SK-N-MC (cell line): ENCODE measurements at regions not wholly inside any gene's neighbourhood (a gene's known extent, or its start where the extent isn't known, plus 50 kb on each side); places are given as distances from the start of the nearest gene placed in this dataset.

ENCODE experiments used
- DNase-seq: peaks from one replicate; pipeline ENCODE4 v3.0.0-alpha.2; 2011; ENCODE audit warnings: low read depth, low spot score
- H3K27ac ChIP-seq: fragments of 200-600 bp; sonication (generic); 2 replicates; pipeline ENCODE4 v1.5.1; 2016; ENCODE audit warnings: mixed run types
- H3K36me3 ChIP-seq: fragments of 200-600 bp; sonication (generic); 2 replicates; pipeline ENCODE4 v1.6.1; 2017; ENCODE audit warnings: antibody characterized with exemption, low read length, mixed read lengths; ENCODE audit not compliant: insufficient read depth
- H3K4me3 ChIP-seq: fragments of 200-600 bp; sonication (generic); 2 replicates; pipeline ENCODE4 v1.5.1; 2016
- H3K9ac ChIP-seq: fragments of 200-600 bp; sonication (generic); 2 replicates; pipeline ENCODE4 v1.8.0; 2017; ENCODE audit warnings: mixed run types, mixed read lengths; ENCODE audit not compliant: insufficient read length
- H3K9me3 ChIP-seq: fragments of 200-600 bp; sonication (generic); 2 replicates; pipeline ENCODE4 v1.6.1; 2017; ENCODE audit warnings: low read depth, mild to moderate bottlenecking, antibody characterized with exemption, low read length, moderate library complexity, mixed read lengths
- EZH2 ChIP-seq: fragments of 200-600 bp; sonication (generic); IDR thresholded peaks from one replicate; pipeline ENCODE4 v1.6.1; 2017; ENCODE audit warnings: antibody characterized with exemption
- FOXP2 ChIP-seq: optimal IDR thresholded peaks from 2 replicates; pipeline ENCODE3; 2011; ENCODE audit warnings: mild to moderate bottlenecking, moderate library complexity; ENCODE audit not compliant: insufficient read depth; ENCODE audit errors: extremely low read length, control extremely low read depth
- POLR2AphosphoS5 ChIP-seq: IDR thresholded peaks from 2 replicates; pipeline ENCODE4 v1.6.1; 2012; ENCODE audit warnings: mild to moderate bottlenecking, low read depth, low read length, borderline replicate concordance

- Histone ChIP-seq H3K36me3 (no peaks in the 10 kb centered on the region; the same call in 1 of the 2 replicates), H3K9me3 (no peaks in the 10 kb centered on the region), H3K9ac (no peak overlapping the region), H3K4me3 (no peak overlapping the region), H3K27ac (no peak overlapping the region)
- no peak for TF ChIP-seq EZH2
- TF ChIP-seq POLR2AphosphoS5, result no peak
- no peak for TF ChIP-seq FOXP2
- DNase-seq, result no peak
Observed at GRCh38 chr4:126772662-126773061, 860.1 kb upstream of the INTU start.

- no peak overlapping the region for H3K4me3 ChIP-seq
- no peak overlapping the region for H3K27ac ChIP-seq
- H3K9me3 ChIP-seq, result no peaks in the 10 kb centered on the region
- H3K36me3 ChIP-seq, result no peaks in the 10 kb centered on the region; the same call in none of the 2 replicates
- no peak for TF ChIP-seq POLR2AphosphoS5
- TF ChIP-seq EZH2, result no peak
- TF ChIP-seq FOXP2, result no peak
- H3K9ac ChIP-seq, result no peak overlapping the region
- DNase-seq, result no peak
Observed at GRCh38 chr4:126775485-126776106, 857.2 kb upstream of the INTU start.

GRCh38 chr4:126776361-126776760, 856.4 kb upstream of the INTU start:
- no peak for TF ChIP-seq EZH2
- TF ChIP-seq FOXP2, result no peak
- no peak for TF ChIP-seq POLR2AphosphoS5
- no peak for DNase-seq
- Histone ChIP-seq H3K9me3 (no peaks in the 10 kb centered on the region), H3K27ac (peak overlapping the region; percentile 45; the same call in 1 of the 2 replicates), H3K9ac (peak overlapping the region; percentile 36), H3K4me3 (no peak overlapping the region), H3K36me3 (no peaks in the 10 kb centered on the region; the same call in none of the 2 replicates)

- DNase-seq, result no peak
- TF ChIP-seq FOXP2 (no peak), EZH2 (no peak), POLR2AphosphoS5 (no peak)
- no peak overlapping the region for H3K9ac ChIP-seq
Observed at GRCh38 chr4:126777649-126778048, 855.1 kb upstream of the INTU start.

GRCh38 chr4:126778348-126778747, 854.4 kb upstream of the INTU start:
- no peaks in the 10 kb centered on the region for H3K9me3 ChIP-seq
- TF ChIP-seq EZH2 (no peak), FOXP2 (no peak), POLR2AphosphoS5 (no peak; the same call in 1 of the 2 replicates)
- H3K9ac ChIP-seq, result no peak overlapping the region
- no peak overlapping the region for H3K27ac ChIP-seq
- DNase-seq, result peak; percentile 50
- H3K4me3 ChIP-seq, result no peak overlapping the region
- H3K36me3 ChIP-seq, result no peaks in the 10 kb centered on the region; the same call in none of the 2 replicates

More at GRCh38 chr4:126777649-126778048, 855.1 kb upstream of the INTU start:
- Histone ChIP-seq H3K4me3 (no peak overlapping the region), H3K9me3 (no peaks in the 10 kb centered on the region), H3K27ac (no peak overlapping the region), H3K36me3 (no peaks in the 10 kb centered on the region; the same call in none of the 2 replicates)

- no peak overlapping the region for H3K27ac ChIP-seq
- peaks cover 3% of the 10 kb centered on the region for H3K36me3 ChIP-seq
- no peak for DNase-seq
- no peak overlapping the region for H3K9ac ChIP-seq
- H3K9me3 ChIP-seq, result no peaks in the 10 kb centered on the region
- H3K4me3 ChIP-seq, result no peak overlapping the region
- TF ChIP-seq EZH2, result no peak
- TF ChIP-seq POLR2AphosphoS5, result no peak
- TF ChIP-seq FOXP2, result no peak
Observed at GRCh38 chr4:126779001-126779400, 853.8 kb upstream of the INTU start.

- H3K9me3 ChIP-seq, result no peaks in the 10 kb centered on the region
- no peak for DNase-seq
- no peak overlapping the region for H3K4me3 ChIP-seq
- no peak overlapping the region for H3K9ac ChIP-seq
- TF ChIP-seq POLR2AphosphoS5, result no peak
- TF ChIP-seq FOXP2, result no peak
- no peak for TF ChIP-seq EZH2
- no peak overlapping the region for H3K27ac ChIP-seq
- peaks cover 3% of the 10 kb centered on the region for H3K36me3 ChIP-seq
Observed at GRCh38 chr4:126779436-126780166, 853.2 kb upstream of the INTU start.

GRCh38 chr4:126783191-126783590, 849.6 kb upstream of the INTU start:
- no peak overlapping the region for H3K9ac ChIP-seq
- DNase-seq, result no peak
- H3K36me3 ChIP-seq, result peaks cover 3% of the 10 kb centered on the region; the same call in 1 of the 2 replicates
- no peak overlapping the region for H3K4me3 ChIP-seq
- H3K27ac ChIP-seq, result no peak overlapping the region
- H3K9me3 ChIP-seq, result no peaks in the 10 kb centered on the region
- TF ChIP-seq EZH2 (no peak), FOXP2 (no peak), POLR2AphosphoS5 (no peak)
